ENCODE measurements at regions not wholly inside any gene's neighbourhood (a gene's known extent, or its start where the extent isn't known, plus 50 kb on each side); places are given as distances from the start of the nearest gene placed in this dataset.

GRCh38 chr20:55584964-55585363 is 420.4 kb downstream of the CBLN4 start:
- no peak overlapping the region for H3K4me2 ChIP-seq
- no peak overlapping the region for H2AFZ ChIP-seq
- no peak for DNase-seq (ENCODE audit: low spot score)
- H4K20me1 ChIP-seq (ENCODE audit: insufficient read depth, poor library complexity, severe bottlenecking), result no peaks in the 10 kb centered on the region
- H3K9me3 ChIP-seq (ENCODE audit: low read depth), result no peaks in the 10 kb centered on the region
- H3K79me2 ChIP-seq, result no peaks in the 10 kb centered on the region
- no peaks in the 10 kb centered on the region for H3K27me3 ChIP-seq
- TF ChIP-seq EZH2 (IDR thresholded peaks at IDR 0.05; ENCODE audit: borderline replicate concordance), result no peak
- TF ChIP-seq CTCF (IDR thresholded peaks at IDR 0.05; ENCODE audit: poor library complexity), result no peak
- TF ChIP-seq EZH2phosphoT487 (IDR thresholded peaks at IDR 0.05; ENCODE audit: low read depth, severe bottlenecking, unreplicated experiment), result no peak
- no peaks in the 10 kb centered on the region for H3K4me1 ChIP-seq (ENCODE audit: insufficient read depth)
- 86% methylated on average over 1 of the region's 1 CpG for WGBS (ENCODE audit: low lambda C conversion rate, missing lambda C conversion rate)
- no peak overlapping the region for H3K27ac ChIP-seq
- no peaks in the 10 kb centered on the region for H3K9me2 ChIP-seq (replicated peaks; ENCODE audit: insufficient read depth)
- H3K4me3 ChIP-seq, result no peak overlapping the region
- H3K36me3 ChIP-seq (replicated peaks; ENCODE audit: insufficient read depth, low read depth), result no peaks in the 10 kb centered on the region

GRCh38 chr20:55584307-55584706 is 421.0 kb downstream of the CBLN4 start:
- Histone ChIP-seq H3K4me1 (ENCODE audit: insufficient read depth) (no peaks in the 10 kb centered on the region), H3K9me2 (replicated peaks; ENCODE audit: insufficient read depth) (no peaks in the 10 kb centered on the region), H3K36me3 (replicated peaks; ENCODE audit: insufficient read depth, low read depth) (no peaks in the 10 kb centered on the region), H3K79me2 (no peaks in the 10 kb centered on the region), H3K27ac (no peak overlapping the region), H3K27me3 (no peaks in the 10 kb centered on the region), H3K4me3 (no peak overlapping the region), H3K4me2 (no peak overlapping the region), H4K20me1 (ENCODE audit: insufficient read depth, poor library complexity, severe bottlenecking) (no peaks in the 10 kb centered on the region), H2AFZ (no peak overlapping the region), H3K9me3 (ENCODE audit: low read depth) (no peaks in the 10 kb centered on the region)
- 86% methylated on average over 2 of the region's 2 CpGs for WGBS (ENCODE audit: low lambda C conversion rate, missing lambda C conversion rate)
- TF ChIP-seq EZH2phosphoT487 (IDR thresholded peaks at IDR 0.05; ENCODE audit: low read depth, severe bottlenecking, unreplicated experiment) (no peak), CTCF (IDR thresholded peaks at IDR 0.05; ENCODE audit: poor library complexity) (no peak), EZH2 (IDR thresholded peaks at IDR 0.05; ENCODE audit: borderline replicate concordance) (no peak)
- no peak for DNase-seq (ENCODE audit: low spot score)

- no peak for DNase-seq (ENCODE audit: low spot score)
- H3K9me2 ChIP-seq (replicated peaks; ENCODE audit: insufficient read depth), result no peaks in the 10 kb centered on the region
- H2AFZ ChIP-seq, result no peak overlapping the region
- H4K20me1 ChIP-seq (ENCODE audit: insufficient read depth, poor library complexity, severe bottlenecking), result no peaks in the 10 kb centered on the region
- no peak overlapping the region for H3K4me2 ChIP-seq
- 68% methylated on average over 1 of the region's 1 CpG for WGBS (ENCODE audit: low lambda C conversion rate, missing lambda C conversion rate)
- H3K9me3 ChIP-seq (ENCODE audit: low read depth), result no peaks in the 10 kb centered on the region
- H3K27ac ChIP-seq, result no peak overlapping the region
- no peak overlapping the region for H3K4me3 ChIP-seq
- no peaks in the 10 kb centered on the region for H3K36me3 ChIP-seq (replicated peaks; ENCODE audit: insufficient read depth, low read depth)
- TF ChIP-seq EZH2 (IDR thresholded peaks at IDR 0.05; ENCODE audit: borderline replicate concordance) (no peak), EZH2phosphoT487 (IDR thresholded peaks at IDR 0.05; ENCODE audit: low read depth, severe bottlenecking, unreplicated experiment) (no peak), CTCF (IDR thresholded peaks at IDR 0.05; ENCODE audit: poor library complexity) (no peak)
- H3K79me2 ChIP-seq, result no peaks in the 10 kb centered on the region
- H3K4me1 ChIP-seq (ENCODE audit: insufficient read depth), result no peaks in the 10 kb centered on the region
- no peaks in the 10 kb centered on the region for H3K27me3 ChIP-seq
Measured at GRCh38 chr20:55583036-55583435, 422.3 kb downstream of the CBLN4 start.

- WGBS (ENCODE audit: low lambda C conversion rate, missing lambda C conversion rate), result 80% methylated on average over 5 of the region's 5 CpGs
- H3K4me2 ChIP-seq, result no peak overlapping the region
- no peak for DNase-seq (ENCODE audit: low spot score)
- no peaks in the 10 kb centered on the region for H3K27me3 ChIP-seq
- H3K36me3 ChIP-seq (replicated peaks; ENCODE audit: insufficient read depth, low read depth), result no peaks in the 10 kb centered on the region
- no peak overlapping the region for H3K27ac ChIP-seq
- H4K20me1 ChIP-seq (ENCODE audit: insufficient read depth, poor library complexity, severe bottlenecking), result no peaks in the 10 kb centered on the region
- H2AFZ ChIP-seq, result no peak overlapping the region
- H3K9me3 ChIP-seq (ENCODE audit: low read depth), result no peaks in the 10 kb centered on the region
- no peak overlapping the region for H3K4me3 ChIP-seq
- TF ChIP-seq EZH2phosphoT487 (IDR thresholded peaks at IDR 0.05; ENCODE audit: low read depth, severe bottlenecking, unreplicated experiment) (no peak), EZH2 (IDR thresholded peaks at IDR 0.05; ENCODE audit: borderline replicate concordance) (no peak), CTCF (IDR thresholded peaks at IDR 0.05; ENCODE audit: poor library complexity) (no peak)
- no peaks in the 10 kb centered on the region for H3K9me2 ChIP-seq (replicated peaks; ENCODE audit: insufficient read depth)
- H3K79me2 ChIP-seq, result no peaks in the 10 kb centered on the region
- no peaks in the 10 kb centered on the region for H3K4me1 ChIP-seq (ENCODE audit: insufficient read depth)
Measured at GRCh38 chr20:55582498-55582897, 422.8 kb downstream of the CBLN4 start.
